ENCODE measurements at regions not wholly inside any gene's neighbourhood (a gene's known extent, or its start where the extent isn't known, plus 50 kb on each side); places are given as distances from the start of the nearest gene placed in this dataset.

- Histone ChIP-seq H2BK20ac (ENCODE audit: low read length) (no peak overlapping the region), H3K23me2 (ENCODE audit: low read depth, low read length) (no peaks in the 10 kb centered on the region), H3K4me3 (ENCODE audit: extremely low read depth in 1 of 4, insufficient read depth in 2 of 4, low read depth in 3 of 4, low read length in 4 of 4) (no peak overlapping the region), H3K79me1 (ENCODE audit: low read depth, low read length) (no peaks in the 10 kb centered on the region), H3K27me3 (replicated peaks in 1 of 4; ENCODE audit: control insufficient read depth in 3 of 4, extremely low read depth in 1 of 4, insufficient read depth in 3 of 4, low read length in 3 of 4) (no peaks in the 10 kb centered on the region), H3K27ac (ENCODE audit: low read depth, low read length) (no peak overlapping the region), H3K18ac (ENCODE audit: extremely low read depth, low read length) (no peak overlapping the region), H3K23ac (ENCODE audit: insufficient read length) (no peak overlapping the region), H3K4me2 (ENCODE audit: insufficient read depth in 1 of 2, low read depth in 2 of 2, low read length in 2 of 2) (no peak overlapping the region), H3K36me3 (ENCODE audit: control insufficient read depth in 2 of 4, insufficient read depth in 4 of 4, low read length in 3 of 4) (no peaks in the 10 kb centered on the region), H4K91ac (replicated peaks; ENCODE audit: insufficient read length, low read length) (no peak overlapping the region), H3K9me3 (ENCODE audit: insufficient read depth in 2 of 2, low read depth in 1 of 2, low read length in 1 of 2) (no peaks in the 10 kb centered on the region), H3K4me1 (replicated peaks in 1 of 4; ENCODE audit: control insufficient read depth in 3 of 4, insufficient read depth in 4 of 4, low read length in 3 of 4) (no peaks in the 10 kb centered on the region), H2BK12ac (ENCODE audit: low read depth, low read length) (no peak overlapping the region), H4K8ac (ENCODE audit: extremely low read depth, insufficient read depth, low read length) (no peak overlapping the region), H3K79me2 (ENCODE audit: control insufficient read depth in 1 of 2, insufficient read depth in 2 of 2, low read length in 2 of 2) (no peaks in the 10 kb centered on the region), H3K4ac (replicated peaks; ENCODE audit: insufficient read length, low read depth, low read length) (no peak overlapping the region), H3K9ac (replicated peaks in 1 of 4; ENCODE audit: extremely low read depth in 1 of 4, low read depth in 3 of 4, low read length in 3 of 4) (no peak overlapping the region), H2AK5ac (ENCODE audit: low read depth, low read length) (no peak overlapping the region), H2BK120ac (replicated peaks; ENCODE audit: low read depth, low read length) (no peak overlapping the region), H2AFZ (ENCODE audit: low read length) (no peak overlapping the region), H2BK5ac (ENCODE audit: low read depth, low read length) (no peak overlapping the region), H2BK15ac (ENCODE audit: low read length) (no peak overlapping the region), H3K56ac (replicated peaks; ENCODE audit: insufficient read length, low read depth, low read length) (no peak overlapping the region), H3K14ac (ENCODE audit: insufficient read length) (no peak overlapping the region), H4K5ac (ENCODE audit: insufficient read length, low read depth, low read length) (no peak overlapping the region), H4K20me1 (replicated peaks in 1 of 2; ENCODE audit: control insufficient read depth in 1 of 2, insufficient read depth in 2 of 2, low read length in 2 of 2) (no peaks in the 10 kb centered on the region)
- WGBS, 2 experiments (ENCODE audit: extremely low coverage in 1 of 2, insufficient coverage in 1 of 2, insufficient read length in 1 of 2, insufficient replicate concordance in 2 of 2, low coverage in 1 of 2, low lambda C conversion rate in 2 of 2, missing lambda C conversion rate in 1 of 2) = 88% methylated on average over 4 of the region's 4 CpGs; no CpG with 5 or more reads in 1 of the 2 experiments
- DNase-seq (ENCODE audit: low read depth in 1 of 2, low spot score in 2 of 2) (no peak), FAIRE-seq (no peak)
- POLR2A ChIA-PET (ENCODE audit: partially characterized antibody) = no interaction called here
- CTCF ChIA-PET (ENCODE audit: partially characterized antibody) = interaction anchor here (0.6 to 2.5 kb wide), 3 partner anchors 53 to 177 kb away, joined by 3 to 13 read pairs (median 3); no protein-coding TSS in a partner anchor
- no peak for TF ChIP-seq NANOG (IDR thresholded peaks at IDR 0.05; ENCODE audit: insufficient read depth, low read depth, low read length, poor library complexity, severe bottlenecking)
- no peak for TF ChIP-seq FOSL1 (IDR thresholded peaks at IDR 0.05; ENCODE audit: insufficient read depth, low read depth, low read length)
- no peak for TF ChIP-seq RBBP5 (IDR thresholded peaks at IDR 0.05; ENCODE audit: borderline replicate concordance, low read depth, low read length)
- TF ChIP-seq RAD21 (IDR thresholded peaks at IDR 0.05 in 1 of 2, conservative IDR thresholded peaks at IDR 0.05 in 1 of 2; ENCODE audit: low read depth in 2 of 2, low read length in 2 of 2) = no peak
- no peak for TF ChIP-seq PHF8 (conservative IDR thresholded peaks at IDR 0.05; ENCODE audit: low read depth, low read length)
- no peak for TF ChIP-seq CBX8 (IDR thresholded peaks at IDR 0.05; ENCODE audit: borderline replicate concordance, low read depth, low read length)
- TF ChIP-seq SP2 (IDR thresholded peaks at IDR 0.05; ENCODE audit: low read length) = no peak
- no peak for TF ChIP-seq JUND (IDR thresholded peaks at IDR 0.05; ENCODE audit: low read length)
- no peak for TF ChIP-seq NRF1 (IDR thresholded peaks at IDR 0.05; ENCODE audit: low read depth, low read length)
- TF ChIP-seq RFX5 (IDR thresholded peaks at IDR 0.05; ENCODE audit: borderline replicate concordance, low read depth, low read length) = no peak
- TF ChIP-seq CTCF (IDR thresholded peaks at IDR 0.05; ENCODE audit: control extremely low read depth in 1 of 3, insufficient read depth in 1 of 3, low read depth in 1 of 3, low read length in 3 of 3) = no peak
Observed at GRCh38 chr3:118813472-118813871, 221.2 kb downstream of the IGSF11 start.
